ENCODE measurements at regions not wholly inside any gene's neighbourhood (a gene's known extent, or its start where the extent isn't known, plus 50 kb on each side); places are given as distances from the start of the nearest gene placed in this dataset.

GRCh38 chr2:200013906-200014305 is 58.5 kb downstream of the MAIP1 start:
- no peak for DNase-seq (ENCODE audit: low read depth)
- no peak overlapping the region for H3K4me3 ChIP-seq (ENCODE audit: low read depth, low read length)

DNA sequence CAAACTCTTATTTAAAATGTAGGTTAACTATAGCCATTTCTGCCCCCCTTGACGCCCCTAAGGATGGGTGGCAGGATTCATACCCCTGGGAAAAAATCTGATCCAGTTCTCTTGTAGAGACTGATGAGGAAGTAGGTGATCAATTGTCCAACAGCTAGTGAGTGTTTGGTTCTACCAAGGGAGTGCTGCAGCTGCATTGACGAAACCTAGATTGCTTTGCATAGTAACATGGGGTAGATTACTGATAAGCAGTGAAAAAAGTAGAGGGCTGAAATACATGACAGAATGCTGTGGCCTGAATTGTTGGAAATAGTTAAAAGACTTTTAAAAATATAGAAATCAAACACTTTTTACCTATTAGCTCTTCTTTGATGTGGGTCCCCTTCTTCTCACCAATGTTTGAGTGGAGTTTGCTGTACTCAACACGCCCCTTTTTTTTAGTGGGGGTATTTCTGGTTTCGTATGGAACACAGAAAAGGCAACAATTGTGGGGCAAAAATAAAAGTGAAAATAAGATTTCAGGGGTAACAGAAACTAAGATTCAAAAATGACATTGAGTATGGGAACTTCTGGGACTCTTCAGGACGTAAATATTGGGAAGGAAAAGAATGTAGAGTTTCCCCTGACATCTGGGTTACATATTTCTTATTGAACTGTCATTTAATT is 66.2 kb downstream of the MAIP1 start:
- no peak overlapping the region for H3K4me3 ChIP-seq (ENCODE audit: low read depth, low read length)
- no peak for DNase-seq (ENCODE audit: low read depth)

DNA sequence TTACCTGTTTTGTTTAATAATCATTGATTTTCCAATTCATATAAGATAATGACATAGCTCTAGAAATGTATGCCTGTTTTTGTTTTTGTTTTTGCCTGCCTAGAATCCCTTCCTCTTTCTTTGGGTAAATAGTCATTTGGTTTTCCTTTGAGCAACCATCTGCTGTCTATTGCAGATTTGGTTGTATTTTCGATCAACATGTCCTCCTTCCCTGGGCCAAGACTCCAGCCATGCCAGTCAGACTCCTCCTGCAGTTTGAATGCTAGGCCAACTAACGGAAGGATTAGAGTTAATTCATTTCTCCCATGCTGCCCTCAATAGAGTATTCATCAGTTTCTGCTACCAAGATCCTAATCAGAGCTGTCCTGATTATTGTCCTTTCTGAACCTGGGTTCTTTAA is 67.1 kb downstream of the MAIP1 start:
- no peak overlapping the region for H3K4me3 ChIP-seq (ENCODE audit: low read depth, low read length)
- no peak for DNase-seq (ENCODE audit: low read depth)

- H3K4me3 ChIP-seq (ENCODE audit: low read depth, low read length): no peak overlapping the region
- DNase-seq (ENCODE audit: low read depth): no peak
These were observed 68.2 kb downstream of the MAIP1 start for GRCh38 chr2:200023570-200023969.

DNA sequence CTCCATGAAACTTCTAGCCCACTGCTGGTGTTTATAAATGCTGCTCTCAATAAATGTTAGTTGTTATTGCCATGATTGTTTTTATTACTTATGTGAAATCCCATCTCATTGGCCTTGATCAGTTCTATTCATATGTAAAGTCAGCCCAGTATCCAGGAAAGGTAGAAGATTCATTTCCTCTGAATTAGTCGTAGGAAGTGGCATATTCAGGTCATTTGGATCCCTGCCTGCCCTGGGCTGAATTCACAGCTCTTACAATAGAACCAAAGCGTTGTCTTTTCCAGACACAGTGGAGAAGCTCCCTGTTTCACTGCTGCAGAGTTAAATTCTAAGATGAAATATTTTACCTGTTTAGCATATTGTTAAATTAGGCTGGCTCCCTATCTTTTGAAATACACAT is 70.3 kb downstream of the MAIP1 start:
- DNase-seq (ENCODE audit: low read depth): no peak

DNA sequence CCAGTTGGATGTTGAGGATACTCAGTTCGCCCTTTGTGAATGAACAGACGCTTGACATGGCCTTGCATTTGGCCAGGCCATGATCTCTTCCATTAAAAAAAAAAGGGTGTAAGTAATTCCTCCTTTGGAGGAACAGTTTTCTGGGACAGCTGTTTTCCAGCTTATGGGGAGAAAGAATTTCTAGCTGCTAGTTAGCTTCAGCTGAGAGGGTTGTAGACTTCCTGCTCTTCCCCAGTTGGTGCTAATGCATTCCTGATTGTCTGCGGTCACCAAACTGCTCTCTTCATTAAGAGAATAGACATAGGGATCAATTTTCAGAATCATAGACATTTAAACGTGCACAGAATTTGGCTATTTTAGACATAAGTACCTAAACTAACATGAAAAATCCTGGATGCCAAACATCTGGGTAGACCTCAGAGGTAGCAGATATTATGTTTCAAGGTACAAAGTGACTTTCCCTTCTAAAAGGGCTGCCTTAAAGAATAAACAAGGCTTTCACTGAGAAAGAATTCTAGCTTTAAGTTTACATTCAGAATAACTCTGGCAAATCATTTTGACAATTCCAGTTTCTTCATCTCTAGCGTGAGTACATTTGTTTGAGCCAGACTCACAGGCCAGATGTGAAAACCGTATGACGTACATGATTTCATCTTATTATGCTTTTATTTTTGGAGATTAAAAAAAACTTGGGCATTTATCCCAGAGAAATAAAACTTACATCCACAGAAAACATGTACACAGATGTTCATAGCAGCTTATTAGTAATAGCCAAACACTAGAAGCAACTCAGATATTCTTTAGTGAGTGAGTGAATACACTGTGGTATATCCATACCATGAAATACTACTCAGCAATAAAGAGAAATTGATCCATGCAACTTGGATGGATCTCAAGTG is 71.2 kb downstream of the MAIP1 start:
- no peak for DNase-seq (ENCODE audit: low read depth)
- no peak overlapping the region for H3K4me3 ChIP-seq (ENCODE audit: low read depth, low read length)

More for the DNA sequence above, 70.3 kb downstream of the MAIP1 start:
- H3K4me3 ChIP-seq (ENCODE audit: low read depth, low read length): no peak overlapping the region

DNA sequence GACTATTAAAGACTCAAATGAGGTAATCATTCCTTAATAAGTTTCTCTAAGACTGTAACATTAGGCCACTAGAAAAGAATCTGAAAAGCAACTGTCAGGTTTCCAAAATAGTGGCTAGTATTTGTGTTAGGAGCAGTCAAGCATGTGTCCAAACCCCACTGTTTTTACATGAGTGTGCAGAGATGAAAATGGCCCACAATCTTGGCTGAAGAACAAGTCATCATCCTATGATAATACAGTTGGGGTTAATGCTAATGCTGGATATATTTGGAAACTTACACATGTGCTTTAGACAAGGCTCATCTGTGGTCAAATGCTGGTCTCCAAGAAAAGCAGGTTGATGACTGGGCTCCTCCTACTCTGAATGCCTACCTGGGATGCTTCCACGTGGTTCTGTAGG is 73.6 kb downstream of the MAIP1 start:
- H3K4me3 ChIP-seq (ENCODE audit: low read depth, low read length): no peak overlapping the region
- DNase-seq (ENCODE audit: low read depth): no peak

GRCh38 chr2:200032895-200033294 is 77.5 kb downstream of the MAIP1 start:
- no peak overlapping the region for H3K4me3 ChIP-seq (ENCODE audit: low read depth, low read length)
- DNase-seq (ENCODE audit: low read depth): no peak

- H3K4me3 ChIP-seq (ENCODE audit: low read depth, low read length): no peak overlapping the region
- no peak for DNase-seq (ENCODE audit: low read depth)
These were observed 78.5 kb downstream of the MAIP1 start for GRCh38 chr2:200033929-200034328.

DNA sequence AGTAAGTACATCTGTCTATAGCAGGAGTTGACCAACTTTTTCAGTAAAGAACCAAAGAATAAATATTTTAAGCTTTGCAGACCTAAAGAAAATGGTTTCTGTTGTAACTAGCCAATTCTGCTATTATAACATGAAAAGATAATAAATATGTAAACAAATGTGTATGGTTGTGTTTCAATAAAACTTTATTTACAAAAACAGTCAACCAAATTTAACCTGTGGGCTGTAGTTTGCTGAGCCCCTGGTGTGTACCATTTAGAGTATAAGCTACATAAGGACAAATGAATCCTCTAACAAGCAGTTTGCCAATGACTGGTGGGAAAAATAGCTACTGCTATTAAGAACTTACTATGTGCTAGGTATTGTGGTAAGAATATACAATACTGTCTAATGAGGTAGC is 79.4 kb downstream of the MAIP1 start:
- DNase-seq (ENCODE audit: low read depth): no peak
- no peak overlapping the region for H3K4me3 ChIP-seq (ENCODE audit: low read depth, low read length)

- H3K4me3 ChIP-seq (ENCODE audit: low read depth, low read length): no peak overlapping the region
- peak; percentile 91 for DNase-seq (ENCODE audit: low read depth)
These were observed 84.6 kb downstream of the MAIP1 start for GRCh38 chr2:200039724-200040650.

GRCh38 chr2:200040831-200041230 is 85.4 kb downstream of the MAIP1 start:
- DNase-seq (ENCODE audit: low read depth): no peak
- H3K4me3 ChIP-seq (ENCODE audit: low read depth, low read length): no peak overlapping the region

DNA sequence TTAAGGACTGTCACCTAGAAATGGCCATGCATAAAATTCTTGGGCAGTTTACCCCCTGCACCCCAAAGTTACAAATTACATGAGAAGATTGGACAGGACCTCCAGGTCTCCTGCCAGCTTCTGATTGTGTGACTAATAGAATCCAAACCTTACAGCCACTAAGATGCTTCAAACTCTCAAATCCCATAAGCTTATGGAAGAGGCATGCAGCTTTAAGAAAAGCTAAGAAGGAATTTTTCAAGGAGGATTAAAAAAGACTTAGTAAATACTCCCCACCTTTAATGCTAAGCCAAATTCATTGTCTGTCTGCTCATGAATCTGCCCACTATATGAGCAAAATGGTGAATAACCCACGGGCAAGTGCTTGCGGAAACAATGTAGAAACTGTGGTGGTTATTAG is 86.3 kb downstream of the MAIP1 start:
- no peak overlapping the region for H3K4me3 ChIP-seq (ENCODE audit: low read depth, low read length)
- DNase-seq (ENCODE audit: low read depth): no peak

DNA sequence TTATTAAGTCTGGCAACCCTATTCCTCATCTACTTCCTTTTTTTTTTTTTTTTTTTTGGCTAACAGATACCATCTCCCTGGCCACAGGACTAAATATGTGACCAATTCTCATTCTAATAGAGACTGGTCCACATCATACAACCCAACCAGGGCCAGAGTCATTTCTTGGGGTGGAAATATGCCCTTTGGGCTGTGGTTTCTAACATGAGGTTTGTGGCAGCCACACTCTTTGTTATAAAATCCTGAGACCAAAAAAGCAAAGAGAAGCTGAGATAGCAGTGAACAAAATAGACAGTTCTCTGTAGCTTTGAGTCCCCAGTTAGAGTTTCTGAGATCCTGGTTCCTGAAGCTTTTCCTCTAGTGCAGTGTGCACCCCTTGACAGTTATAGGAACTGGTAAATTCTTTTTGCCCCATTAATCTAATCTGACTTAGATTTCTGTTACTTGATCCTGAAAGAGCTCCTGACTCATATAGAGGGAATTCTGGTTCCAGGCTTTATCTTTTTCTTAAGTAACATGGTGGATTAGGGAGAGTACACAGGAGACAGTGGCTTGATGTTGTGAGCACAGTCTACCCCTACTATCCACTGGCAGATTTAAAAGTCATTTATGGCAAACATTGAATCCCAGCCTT is 86.8 kb downstream of the MAIP1 start:
- no peak overlapping the region for H3K4me3 ChIP-seq (ENCODE audit: low read depth, low read length)
- no peak for DNase-seq (ENCODE audit: low read depth)

DNA sequence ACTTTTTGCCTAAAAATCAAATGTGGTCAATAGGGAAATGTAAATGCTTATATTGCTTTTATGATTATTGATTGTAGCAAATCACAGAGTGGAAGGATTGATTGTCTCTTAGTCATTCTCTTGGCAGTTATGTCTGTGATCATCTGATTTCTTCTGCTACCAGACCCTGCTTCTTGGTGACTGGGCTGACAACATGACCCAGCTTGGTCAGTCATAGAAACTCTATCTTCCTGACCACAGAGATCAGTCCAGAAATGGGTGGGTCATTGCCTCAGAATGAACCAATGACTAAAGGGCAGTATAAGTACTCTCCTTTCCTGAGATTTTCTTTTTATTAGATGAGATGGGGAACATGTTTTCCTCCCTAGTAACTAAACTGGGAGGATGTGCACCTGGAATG is 87.6 kb downstream of the MAIP1 start:
- DNase-seq (ENCODE audit: low read depth): no peak
- no peak overlapping the region for H3K4me3 ChIP-seq (ENCODE audit: low read depth, low read length)

DNA sequence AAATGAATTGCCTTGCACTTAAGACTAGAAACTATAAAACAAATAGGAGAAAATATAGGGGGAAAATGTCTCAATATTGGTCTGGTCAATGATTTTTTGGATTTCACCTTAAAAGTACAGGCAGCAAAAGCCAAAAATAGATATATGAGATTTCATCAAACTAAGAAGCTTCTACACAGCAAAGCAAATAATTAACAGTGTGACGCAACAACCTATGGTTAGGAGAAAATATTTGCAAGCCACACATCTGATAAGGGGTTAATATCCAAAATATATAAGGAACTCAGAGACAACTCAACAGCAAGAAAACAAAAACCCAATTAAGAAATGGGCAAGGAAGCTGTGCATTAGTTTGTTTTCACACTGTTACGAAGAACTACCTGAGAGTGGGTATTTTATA is 89.1 kb downstream of the MAIP1 start:
- no peak for DNase-seq (ENCODE audit: low read depth)
- no peak overlapping the region for H3K4me3 ChIP-seq (ENCODE audit: low read depth, low read length)

DNA sequence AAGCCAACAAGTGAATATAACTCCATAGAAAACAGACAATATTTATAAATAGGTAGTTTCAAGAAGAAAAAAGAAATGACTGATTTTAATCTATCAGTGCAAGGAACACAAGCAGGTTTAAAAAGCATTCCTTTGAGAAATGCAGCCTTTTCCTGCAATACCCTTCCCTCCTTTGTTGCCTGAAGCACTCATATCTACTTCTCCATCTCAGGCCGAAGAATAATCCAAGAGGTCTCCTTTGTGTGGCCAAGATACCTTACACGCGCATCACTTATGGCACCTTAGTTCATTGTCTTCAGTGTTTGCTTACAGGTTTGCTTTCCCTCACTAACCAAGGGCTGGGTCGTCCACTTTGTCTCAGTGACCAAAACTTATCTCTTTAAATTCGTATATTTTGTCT is 93.0 kb downstream of the MAIP1 start:
- H3K4me3 ChIP-seq (ENCODE audit: low read depth, low read length): no peak overlapping the region
- no peak for DNase-seq (ENCODE audit: low read depth)

- no peak overlapping the region for H3K4me3 ChIP-seq (ENCODE audit: low read depth, low read length)
- no peak for DNase-seq (ENCODE audit: low read depth)
These were observed 93.7 kb downstream of the MAIP1 start for GRCh38 chr2:200049086-200049485.

DNA sequence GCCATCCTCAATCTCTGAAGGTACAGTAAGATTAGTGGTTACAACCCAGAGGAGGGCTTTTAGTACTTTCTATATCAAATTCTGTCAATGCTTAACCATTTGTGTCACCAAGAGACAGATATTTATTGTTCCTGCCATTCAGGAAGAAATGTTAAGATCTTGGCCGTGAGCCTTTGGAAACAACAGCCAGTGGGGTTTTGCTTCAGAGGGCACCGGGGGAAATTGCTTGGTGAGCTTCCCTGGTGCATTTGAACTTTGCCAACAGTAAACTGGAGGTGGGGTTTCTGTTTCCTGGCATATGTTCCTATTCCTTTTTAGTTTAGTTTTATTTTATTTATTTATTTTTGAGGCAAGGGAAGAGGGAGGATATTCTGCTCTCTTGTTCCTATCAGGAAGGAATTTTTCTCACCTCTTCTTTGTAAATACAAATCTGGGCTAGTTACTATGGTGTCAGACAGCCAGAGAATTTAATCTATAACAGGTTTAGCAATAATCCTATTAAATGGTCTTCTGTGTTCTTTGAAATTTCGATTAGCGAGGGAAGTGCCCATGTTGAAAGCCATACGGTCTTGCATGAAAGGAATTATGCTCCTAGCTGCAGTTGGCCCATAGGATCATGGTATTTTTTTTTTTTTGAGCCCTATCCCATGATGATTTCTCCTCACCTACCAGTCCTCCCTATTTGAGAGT is 95.7 kb downstream of the MAIP1 start:
- H3K4me3 ChIP-seq (ENCODE audit: low read depth, low read length): no peak overlapping the region
- DNase-seq (ENCODE audit: low read depth): no peak

Measured in skeletal muscle cell (primary cell).